PC-9 (cell line): ENCODE measurements at regions not wholly inside any gene's neighbourhood (a gene's known extent, or its start where the extent isn't known, plus 50 kb on each side); places are given as distances from the start of the nearest gene placed in this dataset.

ENCODE experiments used
- BruUV-seq: library from RNA; stranded (reverse); fragments of 400-500 nt; replicated peaks from 2 replicates; lab custom pipeline; 2021; lab: Mats Ljungman, UMichigan
- CTCF ChIA-PET: fragments of 300-600 bp; sonication (Branson Sonifier 250); formaldehyde crosslinking; loops from one replicate; lab custom pipeline; 2022; ENCODE audit warnings: antibody characterized with exemption; lab: Charles Lee
- POLR2A ChIA-PET: fragments of 300-600 bp; sonication (Branson Sonifier 250); formaldehyde crosslinking; loops from one replicate; lab custom pipeline; 2022; ENCODE audit warnings: antibody characterized with exemption; ENCODE audit not compliant: unreplicated experiment; lab: Charles Lee
- DNase-seq, 2 experiments: peaks; one replicate each; pipeline versions ENCODE4 v3.0.0 to v3.0.0-alpha.2; 2015 to 2022; ENCODE audit warnings: mixed read lengths in 1 of 2
- H2AFZ ChIP-seq: fragments of 200-600 bp; sonication (generic); 2 replicates; pipeline ENCODE4 v1.8.1; 2017; ENCODE audit warnings: antibody characterized with exemption
- H3F3A ChIP-seq: fragments of 200-600 bp; sonication (generic); 2 replicates; pipeline ENCODE4 v1.8.1; 2017; ENCODE audit warnings: antibody characterized with exemption, mild to moderate bottlenecking, low read depth; ENCODE audit not compliant: insufficient read depth
- H3K27ac ChIP-seq: fragments of 200-600 bp; sonication (generic); 2 replicates; pipeline ENCODE4 v1.6.1; 2016; ENCODE audit warnings: mixed run types
- H3K27me3 ChIP-seq: fragments of 200-600 bp; sonication (generic); 2 replicates; pipeline ENCODE4 v1.6.1; 2016; ENCODE audit warnings: low read depth, mixed run types; ENCODE audit not compliant: insufficient read depth
- H3K36me3 ChIP-seq: fragments of 200-600 bp; sonication (generic); 2 replicates; pipeline ENCODE4 v1.6.1; 2016; ENCODE audit warnings: low read depth, mixed run types
- H3K4me1 ChIP-seq: fragments of 200-600 bp; sonication (generic); replicated peaks from 2 replicates; pipeline ENCODE4 v1.6.1; 2016; ENCODE audit warnings: mixed run types; ENCODE audit not compliant: insufficient read depth
- H3K4me2 ChIP-seq: fragments of 200-600 bp; sonication (generic); 2 replicates; pipeline ENCODE4 v1.6.1; 2017; ENCODE audit warnings: mixed run types
- H3K4me3 ChIP-seq: fragments of 200-600 bp; sonication (generic); 2 replicates; pipeline ENCODE4 v1.6.1; 2016; ENCODE audit warnings: mixed run types
- H3K79me2 ChIP-seq: fragments of 200-600 bp; sonication (generic); 2 replicates; pipeline ENCODE4 v1.6.1; 2017; ENCODE audit warnings: low read depth, mixed run types
- H3K9me2 ChIP-seq: fragments of 200-600 bp; sonication (generic); 2 replicates; pipeline ENCODE4 v1.8.1; 2017; ENCODE audit warnings: mild to moderate bottlenecking; ENCODE audit not compliant: insufficient read depth
- H3K9me3 ChIP-seq: fragments of 200-600 bp; sonication (generic); 2 replicates; pipeline ENCODE4 v1.8.1; 2016; ENCODE audit warnings: low read depth; ENCODE audit not compliant: insufficient read depth
- H4K20me1 ChIP-seq: fragments of 200-600 bp; sonication (generic); 2 replicates; pipeline ENCODE4 v1.8.1; 2017; ENCODE audit not compliant: insufficient read depth
- EZH2 ChIP-seq: fragments of 200-600 bp; sonication (generic); IDR thresholded peaks from 2 replicates; pipeline ENCODE4 v1.8.0; 2017; ENCODE audit warnings: antibody characterized with exemption, low read depth
- intact Hi-C: fragments of 100-400 bp; cut with micrococcal nuclease; formaldehyde crosslinking; loops from one replicate; pipeline ENCODE4 v1.10.0; 2022; ENCODE audit not compliant: unreplicated experiment
- TF ChIP-seq, protein P1 (sequence below): fragments of 200-600 bp; sonication (generic); conservative IDR thresholded peaks from 2 replicates; pipeline ENCODE4 v1.6.1; 2017; ENCODE audit warnings: mixed run types, antibody characterized with exemption, mild to moderate bottlenecking, moderate library complexity

DNA sequence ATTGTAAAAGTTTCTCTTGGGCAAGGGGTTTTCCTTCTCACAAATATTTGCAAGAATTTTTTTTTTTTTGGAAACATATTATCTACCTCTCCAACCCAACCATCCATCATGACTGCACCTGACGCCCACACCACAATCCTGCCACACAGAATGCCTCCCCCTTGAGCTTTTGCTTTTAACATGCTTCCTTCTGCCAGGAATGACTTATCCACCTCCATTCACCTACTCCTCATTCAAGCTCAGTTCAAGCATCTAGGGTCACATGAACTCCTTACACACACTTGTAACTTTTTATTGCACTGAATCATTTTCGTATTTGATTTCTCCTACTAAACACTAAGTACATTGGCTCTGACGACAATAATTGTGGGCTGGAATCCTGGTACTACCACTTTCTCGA is 660.1 kb upstream of the AUTS2 start:
- Histone ChIP-seq H3K4me2 (no peak overlapping the region), H3K9me2 (no peaks in the 10 kb centered on the region), H3K36me3 (no peaks in the 10 kb centered on the region), H4K20me1 (no peaks in the 10 kb centered on the region), H3K4me1 (no peaks in the 10 kb centered on the region), H3F3A (no peaks in the 10 kb centered on the region), H2AFZ (no peak overlapping the region), H3K79me2 (no peaks in the 10 kb centered on the region), H3K4me3 (no peak overlapping the region), H3K27ac (no peak overlapping the region), H3K27me3 (no peaks in the 10 kb centered on the region), H3K9me3 (no peaks in the 10 kb centered on the region)
- DNase-seq = no peak
- intact Hi-C loops = no loop called here
- CTCF ChIA-PET = no interaction called here
- TF ChIP-seq, protein P1, sequence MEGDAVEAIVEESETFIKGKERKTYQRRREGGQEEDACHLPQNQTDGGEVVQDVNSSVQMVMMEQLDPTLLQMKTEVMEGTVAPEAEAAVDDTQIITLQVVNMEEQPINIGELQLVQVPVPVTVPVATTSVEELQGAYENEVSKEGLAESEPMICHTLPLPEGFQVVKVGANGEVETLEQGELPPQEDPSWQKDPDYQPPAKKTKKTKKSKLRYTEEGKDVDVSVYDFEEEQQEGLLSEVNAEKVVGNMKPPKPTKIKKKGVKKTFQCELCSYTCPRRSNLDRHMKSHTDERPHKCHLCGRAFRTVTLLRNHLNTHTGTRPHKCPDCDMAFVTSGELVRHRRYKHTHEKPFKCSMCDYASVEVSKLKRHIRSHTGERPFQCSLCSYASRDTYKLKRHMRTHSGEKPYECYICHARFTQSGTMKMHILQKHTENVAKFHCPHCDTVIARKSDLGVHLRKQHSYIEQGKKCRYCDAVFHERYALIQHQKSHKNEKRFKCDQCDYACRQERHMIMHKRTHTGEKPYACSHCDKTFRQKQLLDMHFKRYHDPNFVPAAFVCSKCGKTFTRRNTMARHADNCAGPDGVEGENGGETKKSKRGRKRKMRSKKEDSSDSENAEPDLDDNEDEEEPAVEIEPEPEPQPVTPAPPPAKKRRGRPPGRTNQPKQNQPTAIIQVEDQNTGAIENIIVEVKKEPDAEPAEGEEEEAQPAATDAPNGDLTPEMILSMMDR = no peak
- POLR2A ChIA-PET = no interaction called here
- BruUV-seq = no TSS peak

DNA sequence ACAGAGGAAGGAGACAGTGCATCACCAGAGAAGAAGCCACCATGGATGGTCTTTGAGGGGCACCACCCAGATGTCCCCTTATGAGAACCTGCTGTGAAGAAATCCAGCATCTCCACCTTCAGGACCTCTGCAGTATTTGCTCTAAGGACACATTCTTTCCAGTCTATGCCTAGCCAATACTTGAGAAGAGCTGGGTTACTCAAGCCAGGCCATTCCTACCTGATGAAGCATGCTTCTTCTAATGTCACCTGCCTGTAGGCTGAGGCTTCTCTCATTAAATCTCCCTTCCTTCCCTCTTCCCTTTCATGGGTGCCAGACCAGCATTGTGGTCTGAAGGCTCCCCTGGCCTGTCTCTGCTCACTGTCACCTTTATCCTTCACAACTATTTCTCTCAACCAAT is 654.5 kb upstream of the AUTS2 start:
- intact Hi-C loops = no loop called here
- H3K36me3 ChIP-seq = no peaks in the 10 kb centered on the region
- H3K4me2 ChIP-seq = no peak overlapping the region
- BruUV-seq = no TSS peak
- H3K27me3 ChIP-seq = no peaks in the 10 kb centered on the region
- peak in 1 of 2 experiments; percentile 63 for DNase-seq
- TF ChIP-seq, protein P1 = no peak
- TF ChIP-seq EZH2 = no peak
- peaks cover 8% of the 10 kb centered on the region; the same call in 1 of the 2 replicates for H3F3A ChIP-seq
- ChIA-PET CTCF (no interaction called here), POLR2A (no interaction called here)
- no peak overlapping the region for H3K4me3 ChIP-seq
- H3K79me2 ChIP-seq = no peaks in the 10 kb centered on the region
- no peak overlapping the region; the same call in 1 of the 2 replicates for H3K27ac ChIP-seq
- H4K20me1 ChIP-seq = no peaks in the 10 kb centered on the region
- H3K9me3 ChIP-seq = 0 out of 2 replicates have a peak, but pooled peaks cover 3% of the 10 kb centered on the region
- no peaks in the 10 kb centered on the region for H3K9me2 ChIP-seq
- H3K4me1 ChIP-seq = 0 out of 2 replicates have a peak, but pooled peaks cover 3% of the 10 kb centered on the region
- no peak overlapping the region for H2AFZ ChIP-seq

DNA sequence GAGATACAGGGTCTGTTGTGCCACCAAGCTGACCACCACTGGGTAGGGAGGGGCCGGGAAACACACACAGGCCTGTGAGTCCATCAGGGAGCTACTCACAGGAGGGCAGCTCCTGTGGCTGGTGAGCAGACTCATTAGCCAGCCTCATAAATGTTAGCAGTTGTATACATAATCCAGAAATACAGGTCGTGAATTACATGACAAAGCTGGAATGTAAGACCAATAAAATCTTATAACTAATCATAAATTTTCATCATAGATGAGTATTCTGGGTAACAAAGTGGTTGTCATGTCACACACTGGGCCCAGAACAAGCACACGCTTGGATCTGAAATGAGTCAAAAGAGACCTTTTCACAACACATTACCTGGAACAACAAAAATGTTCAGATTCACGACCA is 642.6 kb upstream of the AUTS2 start:
- H3K27me3 ChIP-seq = no peaks in the 10 kb centered on the region
- BruUV-seq = no TSS peak
- no peaks in the 10 kb centered on the region for H3K36me3 ChIP-seq
- H4K20me1 ChIP-seq = no peaks in the 10 kb centered on the region
- no peak overlapping the region for H3K4me3 ChIP-seq
- intact Hi-C loops = no loop called here
- CTCF ChIA-PET = no interaction called here
- peak in 1 of 2 experiments; percentile 51 for DNase-seq
- H3K79me2 ChIP-seq = no peaks in the 10 kb centered on the region
- no peak overlapping the region for H3K27ac ChIP-seq
- TF ChIP-seq, protein P1 = no peak
- H3K9me3 ChIP-seq = no peaks in the 10 kb centered on the region
- H3K4me2 ChIP-seq = no peak overlapping the region
- POLR2A ChIA-PET = no interaction called here
- no peaks in the 10 kb centered on the region for H3K9me2 ChIP-seq
- no peaks in the 10 kb centered on the region for H3F3A ChIP-seq
- H3K4me1 ChIP-seq = no peaks in the 10 kb centered on the region
- H2AFZ ChIP-seq = no peak overlapping the region
